Prostate gland (tissue), 2 donors: ENCODE measurements at regions not wholly inside any gene's neighbourhood (a gene's known extent, or its start where the extent isn't known, plus 50 kb on each side); places are given as distances from the start of the nearest gene placed in this dataset.
"Not testable (repeated sequence)": the region's sequence is repeated elsewhere in the genome, so short reads cannot be mapped to it uniquely, and the experiment has no call there.

ENCODE experiments used
- DNase-seq: peaks from one replicate; pipeline ENCODE4 v3.0.0-alpha.2; 2019; ENCODE audit warnings: low spot score
- H3K27ac ChIP-seq, 2 donors: fragments of 200-600 bp; sonication (generic); 2 replicates each; pipeline ENCODE4 v1.5.1; 2017 to 2019
- H3K27me3 ChIP-seq: fragments of 200-600 bp; sonication (generic); replicated peaks from 2 replicates; pipeline ENCODE4 v1.5.1; 2019; ENCODE audit not compliant: insufficient read depth
- H3K36me3 ChIP-seq, 2 donors: fragments of 200-600 bp; sonication (generic); 1 replicate in 1 of 2; 2 replicates in 1 of 2; pipeline versions ENCODE4 v1.5.1 to v1.8.1; 2017 to 2019
- H3K4me1 ChIP-seq: fragments of 200-600 bp; sonication (generic); replicated peaks from 2 replicates; pipeline ENCODE4 v1.5.1; 2019
- H3K4me3 ChIP-seq, 2 donors: fragments of 200-600 bp; sonication (generic); 2 replicates each; pipeline ENCODE4 v1.5.1; 2017 to 2019
- H3K9me3 ChIP-seq: fragments of 200-600 bp; sonication (generic); 2 replicates; pipeline ENCODE4 v1.5.1; 2017
- CTCF ChIP-seq, 4 experiments: fragments of 200-600 bp in 2 of 4; fragments of 450-650 bp in 2 of 4; sonication (generic) in 2 of 4; IDR thresholded peaks; 1 replicate in 3 of 4; 2 replicates in 1 of 4; pipeline ENCODE4 v1.5.1; 2016 to 2019; ENCODE audit warnings: antibody characterized with exemption in 4 of 4, mild to moderate bottlenecking in 2 of 4, moderate library complexity in 2 of 4
- POLR2A ChIP-seq: fragments of 450-650 bp; IDR thresholded peaks from one replicate; pipeline ENCODE4 v1.6.1; 2016; ENCODE audit warnings: antibody characterized with exemption, mild to moderate bottlenecking
- POLR2AphosphoS5 ChIP-seq: sonication (generic); formaldehyde crosslinking; IDR thresholded peaks from one replicate; pipeline ENCODE4 v1.6.1; 2017; ENCODE audit warnings: antibody characterized with exemption
- WGBS: methylation state at CpG from one replicate; pipeline ENCODE4 v1.1.5; 2018; 5-methylcytosine and 5-hydroxymethylcytosine counted together
- intact Hi-C: fragments of 100-400 bp; cut with DNase I; formaldehyde crosslinking; loops from one replicate; pipeline ENCODE4 v1.14.2; 2022

- intact Hi-C loops, result no loop called here
- Histone ChIP-seq H3K27ac (no peak overlapping the region), H3K36me3 (no peaks in the 10 kb centered on the region), H3K9me3 (no peaks in the 10 kb centered on the region), H3K27me3 (no peaks in the 10 kb centered on the region), H3K4me3 (no peak overlapping the region), H3K4me1 (no peaks in the 10 kb centered on the region)
- TF ChIP-seq POLR2A (no peak), POLR2AphosphoS5 (no peak), CTCF (IDR thresholded peaks at IDR 0.05) (no peak)
- DNase-seq, result no peak
Measured at GRCh38 chr10:109341986-109342385, 581.3 kb downstream of the XPNPEP1 start.

GRCh38 chr10:109328001-109328400, 595.3 kb downstream of the XPNPEP1 start:
- intact Hi-C loops, result no loop called here
- no peak for DNase-seq
- Histone ChIP-seq H3K36me3 (no peaks in the 10 kb centered on the region), H3K4me3 (no peak overlapping the region), H3K27ac (no peak overlapping the region), H3K27me3 (no peaks in the 10 kb centered on the region), H3K9me3 (no peaks in the 10 kb centered on the region), H3K4me1 (no peaks in the 10 kb centered on the region)
- TF ChIP-seq CTCF (IDR thresholded peaks at IDR 0.05) (no peak), POLR2AphosphoS5 (no peak), POLR2A (no peak)
- WGBS, result 76% methylated on average over 3 of the region's 3 CpGs

GRCh38 chr10:109327266-109327665, 596.0 kb downstream of the XPNPEP1 start:
- TF ChIP-seq POLR2A (no peak), POLR2AphosphoS5 (no peak), CTCF (IDR thresholded peaks at IDR 0.05) (no peak)

GRCh38 chr10:109324721-109325120, 598.6 kb downstream of the XPNPEP1 start:
- H3K4me1 ChIP-seq, result no peaks in the 10 kb centered on the region
- no peaks in the 10 kb centered on the region for H3K36me3 ChIP-seq
- no peaks in the 10 kb centered on the region for H3K9me3 ChIP-seq
- TF ChIP-seq POLR2A, result no peak
- TF ChIP-seq POLR2AphosphoS5, result no peak
- TF ChIP-seq CTCF (IDR thresholded peaks at IDR 0.05), result no peak
- no peak overlapping the region for H3K4me3 ChIP-seq
- 88% methylated on average over 3 of the region's 3 CpGs for WGBS
- DNase-seq, result no peak
- intact Hi-C loops, result no loop called here
- H3K27me3 ChIP-seq, result no peaks in the 10 kb centered on the region
- no peak overlapping the region for H3K27ac ChIP-seq

More at GRCh38 chr10:109327266-109327665, 596.0 kb downstream of the XPNPEP1 start:
- no peak overlapping the region for H3K4me3 ChIP-seq
- 65% methylated on average over 2 of the region's 2 CpGs for WGBS
- no peaks in the 10 kb centered on the region for H3K27me3 ChIP-seq
- DNase-seq, result no peak
- H3K9me3 ChIP-seq, result no peaks in the 10 kb centered on the region
- H3K36me3 ChIP-seq, result no peaks in the 10 kb centered on the region
- H3K27ac ChIP-seq, result no peak overlapping the region
- no peaks in the 10 kb centered on the region for H3K4me1 ChIP-seq
- intact Hi-C loops, result no loop called here

GRCh38 chr10:109317746-109318366, 605.5 kb downstream of the XPNPEP1 start:
- Histone ChIP-seq H3K4me3 (no peak overlapping the region), H3K9me3 (no peaks in the 10 kb centered on the region), H3K27ac (no peak overlapping the region), H3K36me3 (no peaks in the 10 kb centered on the region), H3K27me3 (no peaks in the 10 kb centered on the region), H3K4me1 (no peaks in the 10 kb centered on the region)
- intact Hi-C loops, result no loop called here
- no peak for DNase-seq
- 70% methylated on average over 3 of the region's 3 CpGs for WGBS
- TF ChIP-seq POLR2AphosphoS5 (no peak), POLR2A (no peak), CTCF (IDR thresholded peaks at IDR 0.05) (no peak)

- H3K4me3 ChIP-seq, DNase-seq: not testable (repeated sequence)
Measured at GRCh38 chr10:109314016-109314415, 609.3 kb downstream of the XPNPEP1 start.

GRCh38 chr10:109312555-109312954, 610.8 kb downstream of the XPNPEP1 start:
- H3K4me3 ChIP-seq, H3K27me3 ChIP-seq, DNase-seq, H3K27ac ChIP-seq, intact Hi-C loops, H3K9me3 ChIP-seq, H3K4me1 ChIP-seq, H3K36me3 ChIP-seq: not testable (repeated sequence)
- 81% methylated on average over 4 of the region's 4 CpGs for WGBS

More at GRCh38 chr10:109314016-109314415, 609.3 kb downstream of the XPNPEP1 start:
- H3K27me3 ChIP-seq, H3K9me3 ChIP-seq, H3K4me1 ChIP-seq, intact Hi-C loops, H3K36me3 ChIP-seq, H3K27ac ChIP-seq: not testable (repeated sequence)
- 88% methylated on average over 3 of the region's 3 CpGs for WGBS
